Stromal cell of bone marrow (primary cell): ENCODE measurements at regions not wholly inside any gene's neighbourhood (a gene's known extent, or its start where the extent isn't known, plus 50 kb on each side); places are given as distances from the start of the nearest gene placed in this dataset.
A peak's percentile ranks its signal among the peaks of the same experiment; 100 is the strongest.

ENCODE experiments used
- DNase-seq: peaks from one replicate; pipeline ENCODE4 v3.0.0-alpha.2; 2012; ENCODE audit warnings: low read depth

GRCh38 chr15:87238451-87239068, 1018.0 kb downstream of the NTRK3 start:
- no peak for DNase-seq

GRCh38 chr15:87228460-87228859, 1028.1 kb downstream of the NTRK3 start:
- no peak for DNase-seq

GRCh38 chr15:87227846-87228245, 1028.7 kb downstream of the NTRK3 start:
- DNase-seq = no peak

DNA sequence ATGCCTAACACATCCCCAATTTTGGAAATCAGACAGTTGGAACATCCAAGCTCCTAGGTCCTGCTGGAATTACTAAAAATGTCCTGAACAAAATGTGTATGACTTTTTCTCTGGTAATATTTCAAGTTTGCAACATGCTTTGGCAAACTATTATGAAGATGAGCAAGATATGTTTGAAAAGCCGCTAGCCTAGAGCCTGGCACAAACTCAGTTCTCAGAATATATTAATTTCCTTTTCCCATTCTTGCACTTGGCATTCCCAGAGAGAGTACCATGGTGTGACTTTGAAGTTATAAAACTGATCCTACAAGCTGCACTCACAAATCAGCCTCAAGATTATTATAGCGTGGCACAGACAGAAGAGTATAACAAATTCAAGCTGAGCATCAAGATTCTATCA, 1031.1 kb downstream of the NTRK3 start:
- DNase-seq = no peak

GRCh38 chr15:87224404-87224803, 1032.1 kb downstream of the NTRK3 start:
- no peak for DNase-seq

DNA sequence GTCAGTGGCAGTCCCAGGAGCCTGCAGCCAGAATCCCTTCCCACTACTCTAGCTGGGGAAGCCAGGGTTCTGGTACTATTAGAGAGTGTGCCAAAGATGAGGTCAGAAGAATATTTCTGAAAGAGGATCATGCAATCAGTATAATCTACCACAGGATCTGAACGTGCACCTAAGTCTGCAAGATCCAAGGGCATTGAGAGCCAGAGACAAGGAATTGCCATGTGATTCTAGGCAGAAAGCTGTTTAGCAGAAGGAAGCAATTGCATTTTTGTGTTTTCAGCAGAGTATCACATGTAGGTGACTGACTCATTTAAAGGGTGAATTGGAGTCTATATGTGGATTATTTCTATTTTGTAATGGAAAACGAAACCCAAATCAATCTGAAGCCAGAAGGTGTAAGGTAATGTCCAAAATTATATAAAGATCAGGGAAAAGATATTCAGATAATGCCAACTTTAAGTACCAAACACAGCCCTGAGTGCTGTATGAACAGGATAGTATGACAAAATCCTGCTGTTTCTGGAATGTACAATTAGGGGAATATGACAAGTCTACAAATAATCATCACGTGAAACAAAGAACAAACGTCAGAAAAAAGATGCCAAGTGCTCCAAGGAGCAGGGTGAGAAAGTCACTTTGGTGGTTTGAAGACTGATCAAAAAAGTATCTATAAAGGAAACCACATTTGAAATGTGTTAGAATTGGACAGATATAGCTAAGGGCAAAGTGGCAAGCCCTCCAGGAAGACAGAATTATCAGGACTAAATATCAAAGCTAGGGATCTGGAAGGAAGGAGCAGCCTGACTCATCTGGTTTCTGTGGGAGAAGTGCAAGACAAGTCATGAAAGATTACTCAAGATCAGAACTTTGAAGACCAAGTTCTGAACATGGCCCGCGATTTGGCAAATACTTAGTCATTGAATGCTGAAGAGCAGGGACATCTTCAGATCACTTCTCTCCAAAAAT, 1036.6 kb downstream of the NTRK3 start:
- DNase-seq = no peak

- DNase-seq = no peak
Observed at GRCh38 chr15:87215100-87215499, 1041.4 kb downstream of the NTRK3 start.

DNA sequence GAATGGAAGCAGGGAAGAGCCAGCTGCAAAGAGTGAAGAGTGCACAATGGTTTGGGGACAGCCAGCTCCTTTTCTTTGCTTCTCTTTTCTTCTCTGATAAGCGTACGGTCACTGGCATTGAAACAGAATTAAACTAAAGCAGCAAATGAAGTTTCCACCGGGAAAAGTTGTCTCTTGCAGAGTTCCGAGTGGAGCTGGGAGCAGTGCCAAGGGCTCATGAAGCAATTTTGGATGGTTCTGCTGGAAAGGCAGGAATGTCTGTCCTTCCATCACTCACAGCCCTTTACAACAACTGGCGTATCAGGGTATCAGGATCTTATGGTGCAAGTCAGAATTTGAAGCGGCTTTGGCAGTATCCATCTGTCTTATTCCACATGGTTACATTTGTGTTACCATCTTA, 1042.9 kb downstream of the NTRK3 start:
- DNase-seq = no peak

- no peak for DNase-seq
Observed at GRCh38 chr15:87212041-87212440, 1044.5 kb downstream of the NTRK3 start.

GRCh38 chr15:87211547-87211946, 1045.0 kb downstream of the NTRK3 start:
- DNase-seq = no peak

GRCh38 chr15:87209891-87210689, 1046.4 kb downstream of the NTRK3 start:
- DNase-seq = no peak

- peak; percentile 85 for DNase-seq
Observed at GRCh38 chr15:87207990-87208580, 1048.5 kb downstream of the NTRK3 start.

- DNase-seq = no peak
Observed at GRCh38 chr15:87207251-87207650, 1049.3 kb downstream of the NTRK3 start.

DNA sequence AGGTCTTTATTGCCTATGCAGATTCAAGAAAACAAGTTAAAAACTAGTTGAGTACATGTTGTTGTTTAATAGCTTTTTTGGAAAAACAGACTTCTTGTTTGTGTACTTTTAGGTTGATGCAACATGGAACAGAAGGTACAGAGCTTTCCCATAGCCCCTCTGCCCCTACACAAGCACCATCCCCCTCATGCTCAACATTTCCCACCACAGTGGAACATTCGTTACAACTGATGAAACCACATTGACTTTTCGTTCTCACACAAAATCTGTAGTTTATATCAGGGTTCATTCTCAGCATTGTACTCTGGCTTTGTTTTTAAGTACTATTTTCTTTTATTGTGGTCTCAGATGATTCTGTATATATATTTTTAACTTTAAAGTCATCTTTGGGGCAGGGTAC, 1054.6 kb downstream of the NTRK3 start:
- no peak for DNase-seq

GRCh38 chr15:87200149-87200548, 1056.4 kb downstream of the NTRK3 start:
- no peak for DNase-seq

GRCh38 chr15:87197981-87198380, 1058.6 kb downstream of the NTRK3 start:
- no peak for DNase-seq

DNA sequence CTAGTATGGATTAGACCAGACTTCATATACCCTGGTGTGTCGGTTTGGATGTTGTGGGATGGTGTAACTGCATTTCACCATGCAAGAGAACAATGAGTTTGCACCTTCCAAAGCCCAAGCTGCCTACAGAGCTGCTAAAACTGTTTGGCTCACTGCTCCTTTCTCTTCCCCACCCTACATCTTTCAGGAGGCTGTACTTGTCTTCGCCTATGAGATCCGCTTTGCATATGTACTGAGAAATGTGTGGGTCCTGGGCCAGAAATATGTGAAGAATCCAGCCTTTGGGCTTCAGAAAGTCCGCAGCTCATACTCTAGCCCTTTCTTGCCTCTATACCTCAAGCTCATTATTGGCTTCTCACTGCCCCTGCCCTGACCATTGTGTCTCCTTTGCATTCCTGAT, 1060.0 kb downstream of the NTRK3 start:
- DNase-seq = no peak

DNA sequence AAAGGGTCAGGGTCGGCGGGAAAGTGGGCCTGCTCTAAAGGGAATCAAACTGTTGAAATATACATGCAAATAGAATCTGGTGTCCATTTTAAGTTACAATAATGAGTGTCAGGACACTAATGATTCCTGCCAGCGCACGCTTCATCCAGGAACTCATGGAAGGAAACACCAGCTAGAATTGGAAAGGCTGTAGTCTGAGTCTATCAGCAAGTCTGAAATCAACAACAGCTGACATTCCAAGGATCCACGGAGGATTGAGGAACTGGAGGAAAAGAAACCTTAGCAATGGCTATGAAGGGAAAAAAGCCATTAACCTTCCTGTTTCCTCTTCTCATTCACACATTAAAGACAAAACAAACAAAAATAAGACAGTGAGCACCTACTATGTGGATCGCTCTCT, 1063.1 kb downstream of the NTRK3 start:
- no peak for DNase-seq

DNA sequence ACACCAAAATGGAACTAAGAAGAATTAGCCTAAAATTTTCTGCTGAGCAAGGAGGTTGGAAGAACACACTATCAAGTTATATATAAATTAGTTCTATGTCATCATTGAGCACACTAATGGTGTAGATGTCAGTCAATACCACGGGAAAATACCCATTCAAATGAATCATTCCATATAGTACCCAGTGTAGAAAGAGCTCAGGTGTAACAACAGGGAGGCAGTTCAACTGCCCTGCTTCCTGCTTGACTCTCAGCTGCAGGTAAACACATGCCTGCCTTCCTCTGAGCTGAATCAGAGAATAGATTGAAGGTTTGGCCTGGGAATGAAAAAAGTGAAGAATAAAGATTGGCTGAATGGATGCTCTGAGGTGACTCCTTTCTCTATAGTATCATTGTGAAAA, 1088.0 kb downstream of the AGBL1 start:
- DNase-seq = no peak

- no peak for DNase-seq
Observed at GRCh38 chr15:87167055-87167454, 1087.4 kb downstream of the AGBL1 start.

DNA sequence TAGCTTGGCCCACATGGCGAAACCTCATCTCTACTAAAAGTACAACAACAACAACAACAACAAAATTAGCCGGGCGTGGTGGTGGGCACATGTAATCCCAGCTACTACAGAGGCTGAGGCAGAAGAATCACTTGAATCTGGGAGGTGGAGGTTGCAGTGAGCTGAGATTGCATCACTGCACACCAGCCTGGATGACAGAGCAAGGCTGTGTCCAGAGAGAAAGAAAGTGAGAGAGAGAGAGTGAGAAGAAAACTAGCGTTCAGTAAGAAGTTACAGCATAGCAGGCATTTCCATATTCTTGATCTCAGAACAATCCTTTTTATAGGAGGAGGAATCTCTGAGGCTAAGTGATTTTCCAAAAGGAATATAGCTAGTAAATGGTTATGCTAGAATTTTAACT, 1076.1 kb downstream of the AGBL1 start:
- no peak for DNase-seq

DNA sequence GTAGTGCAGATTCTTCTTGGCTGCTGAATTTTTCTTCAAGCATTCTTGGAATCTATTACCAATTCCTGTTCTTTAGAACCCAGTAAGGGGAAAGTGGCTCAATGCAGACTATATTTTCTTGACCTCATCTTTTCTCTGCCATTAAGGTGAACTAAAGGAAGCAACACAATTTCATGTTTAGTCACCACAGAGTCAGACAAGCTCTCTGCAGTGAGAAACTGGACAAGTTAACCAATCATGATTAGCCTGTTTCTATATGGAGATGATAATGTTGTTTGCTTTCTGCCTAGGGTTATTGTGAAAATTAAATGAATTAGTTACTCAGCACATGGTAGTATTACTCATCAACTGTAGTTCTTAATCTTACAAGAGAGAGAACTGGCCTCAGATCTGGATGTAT, 1075.1 kb downstream of the AGBL1 start:
- peak; percentile 44 for DNase-seq
